ENCODE measurements at regions not wholly inside any gene's neighbourhood (a gene's known extent, or its start where the extent isn't known, plus 50 kb on each side); places are given as distances from the start of the nearest gene placed in this dataset.

- H3K18ac ChIP-seq (ENCODE audit: low read depth, low read length): no peak overlapping the region
- DNase-seq (no peak), ATAC-seq (ENCODE audit: low read depth) (no peak)
- H3K9me3 ChIP-seq (ENCODE audit: control insufficient read depth, insufficient read depth, low read length): peaks cover 8% of the 10 kb centered on the region
- no peak overlapping the region for H2BK120ac ChIP-seq (ENCODE audit: low read depth, low read length)
- no TSS peak for BruUV-seq (replicated peaks)
- WGBS, 2 experiments (ENCODE audit: extremely low coverage in 2 of 2, insufficient read length in 1 of 2): 61% methylated on average over 4 of the region's 9 CpGs; no CpG with 5 or more reads in 1 of the 2 experiments
- H3K4me1 ChIP-seq (ENCODE audit: control insufficient read depth, insufficient read depth, low read length): no peaks in the 10 kb centered on the region
- no peaks in the 10 kb centered on the region for H3K79me1 ChIP-seq (ENCODE audit: low read depth in 1 of 2, low read length in 2 of 2)
- no peak overlapping the region for H2AK9ac ChIP-seq (replicated peaks; ENCODE audit: low read depth, low read length, poor library complexity)
- H2BK20ac ChIP-seq (ENCODE audit: low read depth, low read length): no peak overlapping the region
- in situ Hi-C loops (cut with MboI; ENCODE audit: low sequenced_read_pairs): no loop called here
- TF ChIP-seq MXI1 (IDR thresholded peaks at IDR 0.05; ENCODE audit: borderline replicate concordance, low read depth, low read length): no peak
- TF ChIP-seq NFE2L2 (IDR thresholded peaks at IDR 0.05; ENCODE audit: low read depth, low read length): no peak
- H4K91ac ChIP-seq (ENCODE audit: insufficient read depth, low read depth, low read length): no peak overlapping the region
- H3K9me1 ChIP-seq (ENCODE audit: insufficient read depth, low read length): no peaks in the 10 kb centered on the region
- no peak overlapping the region for H3K23ac ChIP-seq (ENCODE audit: low read depth, low read length)
- no peaks in the 10 kb centered on the region for H3K27me3 ChIP-seq (ENCODE audit: control insufficient read depth, insufficient read depth, low read length)
- intact Hi-C loops (cut with micrococcal nuclease): no loop called here
- no peak overlapping the region for H4K8ac ChIP-seq (ENCODE audit: low read depth in 2 of 2, low read length in 2 of 2)
- H3K56ac ChIP-seq (ENCODE audit: extremely low read depth, insufficient read depth, low read length): no peak overlapping the region
- H4K20me1 ChIP-seq (ENCODE audit: insufficient read depth, low read length): no peaks in the 10 kb centered on the region
- H3K9ac ChIP-seq (ENCODE audit: low read depth, low read length): no peak overlapping the region
- no peak overlapping the region for H2BK15ac ChIP-seq (ENCODE audit: low read depth, low read length)
- H3K27ac ChIP-seq (ENCODE audit: insufficient read depth, low read length): no peak overlapping the region
- H2AFZ ChIP-seq (replicated peaks; ENCODE audit: low read length, poor library complexity): no peak overlapping the region
- no peak overlapping the region for H3K4me3 ChIP-seq (ENCODE audit: insufficient read depth, low read depth, low read length)
- H4K5ac ChIP-seq (ENCODE audit: low read depth, low read length): no peak overlapping the region
- no peak overlapping the region for H3K4ac ChIP-seq (ENCODE audit: low read depth, low read length)
- no peak overlapping the region for H3K4me2 ChIP-seq (ENCODE audit: low read depth, low read length)
- POLR2A ChIA-PET (ENCODE audit: unreplicated experiment): no interaction called here
- no peaks in the 10 kb centered on the region for H3K36me3 ChIP-seq (ENCODE audit: control insufficient read depth, insufficient read depth, low read length)
- no peak overlapping the region for H3K14ac ChIP-seq (replicated peaks; ENCODE audit: low read depth, low read length)
- no peak overlapping the region for H2BK5ac ChIP-seq (ENCODE audit: low read depth, low read length, poor library complexity, severe bottlenecking)
- H2AK5ac ChIP-seq (ENCODE audit: low read depth, low read length): no peak overlapping the region
- CTCF ChIA-PET: no interaction called here
- dilution Hi-C loops (cut with HindIII; ENCODE audit: low sequenced_read_pairs, unreplicated experiment): no loop called here
These were observed 285.6 kb downstream of the SHOX start for GRCh38 chrX:916230-916599.
